PC-3 (cell line): ENCODE measurements at regions not wholly inside any gene's neighbourhood (a gene's known extent, or its start where the extent isn't known, plus 50 kb on each side); places are given as distances from the start of the nearest gene placed in this dataset.

Source experiments
- ATAC-seq: fragments of 200-7000 bp; cut with Tn5 transposase; 2 replicates; pipeline ENCODE4 v1.9.1; 2020; ENCODE audit warnings: mild to moderate bottlenecking, moderate library complexity
- BruUV-seq: library from RNA; stranded (reverse); fragments of 400-500 nt; replicated peaks from 2 replicates; lab custom pipeline; 2021; lab: Mats Ljungman, UMichigan
- CTCF ChIA-PET: fragments of 300-600 bp; sonication (Branson Sonifier 250); formaldehyde crosslinking; loops from one replicate; lab custom pipeline; 2022; ENCODE audit warnings: antibody characterized with exemption; lab: Charles Lee
- POLR2A ChIA-PET: fragments of 300-600 bp; sonication (Branson Sonifier 250); formaldehyde crosslinking; loops from one replicate; lab custom pipeline; 2022; ENCODE audit warnings: antibody characterized with exemption; ENCODE audit not compliant: unreplicated experiment; lab: Charles Lee
- DNase-seq: peaks from one replicate; pipeline ENCODE4 v3.0.0-alpha.2; 2015
- H2AFZ ChIP-seq: fragments of 300-600 bp; sonication (generic); 2 replicates; pipeline ENCODE4 v1.6.0; 2016; ENCODE audit warnings: antibody characterized with exemption, low read length
- H3F3A ChIP-seq: fragments of 300-600 bp; sonication (generic); one replicate; pipeline ENCODE4 v1.6.0; 2017; ENCODE audit warnings: antibody characterized with exemption, low read length, control low read depth, mild to moderate bottlenecking; ENCODE audit not compliant: unreplicated experiment
- H3K27ac ChIP-seq: fragments of 300-600 bp; sonication (generic); 2 replicates; pipeline ENCODE4 v1.5.1; 2016; ENCODE audit warnings: mild to moderate bottlenecking, low read length
- H3K27me3 ChIP-seq: fragments of 300-600 bp; sonication (generic); 2 replicates; pipeline ENCODE4 v1.6.1; 2016; ENCODE audit warnings: low read length, mixed read lengths
- H3K36me3 ChIP-seq: fragments of 300-600 bp; sonication (generic); 2 replicates; pipeline ENCODE4 v1.6.1; 2016; ENCODE audit warnings: low read depth, mixed run types, low read length, mixed read lengths
- H3K4me1 ChIP-seq: fragments of 300-600 bp; sonication (generic); 2 replicates; pipeline ENCODE4 v1.5.1; 2016; ENCODE audit warnings: low read length; ENCODE audit not compliant: insufficient read depth
- H3K4me2 ChIP-seq: fragments of 300-600 bp; sonication (generic); 2 replicates; pipeline ENCODE4 v1.6.0; 2016; ENCODE audit warnings: low read length
- H3K4me3 ChIP-seq: fragments of 300-600 bp; sonication (generic); 2 replicates; pipeline ENCODE4 v1.5.1; 2016; ENCODE audit warnings: mild to moderate bottlenecking, low read length, mixed read lengths
- H3K79me2 ChIP-seq: fragments of 300-600 bp; sonication (generic); 2 replicates; pipeline ENCODE4 v1.6.1; 2017; ENCODE audit warnings: low read length, mixed read lengths
- H3K9ac ChIP-seq: fragments of 300-600 bp; sonication (generic); 2 replicates; pipeline ENCODE4 v1.6.0; 2016; ENCODE audit warnings: mild to moderate bottlenecking, low read length
- H3K9me2 ChIP-seq: fragments of 300-600 bp; sonication (generic); replicated peaks from 2 replicates; pipeline ENCODE4 v1.6.1; 2016; ENCODE audit warnings: mixed run types, low read length, mixed read lengths
- H3K9me3 ChIP-seq: fragments of 300-600 bp; sonication (generic); 2 replicates; pipeline ENCODE4 v1.6.1; 2016; ENCODE audit warnings: low read length, mixed read lengths
- H4K20me1 ChIP-seq: fragments of 300-600 bp; sonication (generic); 2 replicates; pipeline ENCODE4 v1.6.1; 2016; ENCODE audit warnings: low read length, mixed read lengths
- EZH2 ChIP-seq: fragments of 300-600 bp; sonication (generic); IDR thresholded peaks from one replicate; pipeline ENCODE4 v1.6.1; 2017; ENCODE audit warnings: antibody characterized with exemption, mild to moderate bottlenecking, low read length; ENCODE audit not compliant: unreplicated experiment
- EZH2phosphoT487 ChIP-seq: fragments of 300-600 bp; sonication (generic); IDR thresholded peaks from 2 replicates; pipeline ENCODE4 v1.6.1; 2018; ENCODE audit warnings: mild to moderate bottlenecking, antibody characterized with exemption, low read length, borderline replicate concordance
- intact Hi-C: fragments of 100-400 bp; cut with micrococcal nuclease; formaldehyde crosslinking; loops from 2 replicates; pipeline ENCODE4 v1.9.0; 2023
- TF ChIP-seq, protein P1 (sequence below): fragments of 300-600 bp; sonication (generic); conservative IDR thresholded peaks from 2 replicates; pipeline ENCODE4 v1.5.1; 2017; ENCODE audit warnings: antibody characterized with exemption, low read depth, mild to moderate bottlenecking, low read length

- ChIA-PET CTCF (no interaction called here), POLR2A (no interaction called here)
- Histone ChIP-seq H3K27ac (no peak overlapping the region), H3K9me3 (no peaks in the 10 kb centered on the region), H3K4me3 (no peak overlapping the region), H2AFZ (no peak overlapping the region), H3K27me3 (no peaks in the 10 kb centered on the region), H4K20me1 (no peaks in the 10 kb centered on the region), H3K79me2 (no peaks in the 10 kb centered on the region), H3K9ac (no peak overlapping the region), H3K9me2 (no peaks in the 10 kb centered on the region), H3F3A (no peaks in the 10 kb centered on the region), H3K4me1 (no peaks in the 10 kb centered on the region), H3K36me3 (no peaks in the 10 kb centered on the region), H3K4me2 (no peak overlapping the region)
- intact Hi-C loops, result no loop called here
- no TSS peak for BruUV-seq
- TF ChIP-seq, protein P1, sequence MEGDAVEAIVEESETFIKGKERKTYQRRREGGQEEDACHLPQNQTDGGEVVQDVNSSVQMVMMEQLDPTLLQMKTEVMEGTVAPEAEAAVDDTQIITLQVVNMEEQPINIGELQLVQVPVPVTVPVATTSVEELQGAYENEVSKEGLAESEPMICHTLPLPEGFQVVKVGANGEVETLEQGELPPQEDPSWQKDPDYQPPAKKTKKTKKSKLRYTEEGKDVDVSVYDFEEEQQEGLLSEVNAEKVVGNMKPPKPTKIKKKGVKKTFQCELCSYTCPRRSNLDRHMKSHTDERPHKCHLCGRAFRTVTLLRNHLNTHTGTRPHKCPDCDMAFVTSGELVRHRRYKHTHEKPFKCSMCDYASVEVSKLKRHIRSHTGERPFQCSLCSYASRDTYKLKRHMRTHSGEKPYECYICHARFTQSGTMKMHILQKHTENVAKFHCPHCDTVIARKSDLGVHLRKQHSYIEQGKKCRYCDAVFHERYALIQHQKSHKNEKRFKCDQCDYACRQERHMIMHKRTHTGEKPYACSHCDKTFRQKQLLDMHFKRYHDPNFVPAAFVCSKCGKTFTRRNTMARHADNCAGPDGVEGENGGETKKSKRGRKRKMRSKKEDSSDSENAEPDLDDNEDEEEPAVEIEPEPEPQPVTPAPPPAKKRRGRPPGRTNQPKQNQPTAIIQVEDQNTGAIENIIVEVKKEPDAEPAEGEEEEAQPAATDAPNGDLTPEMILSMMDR, result no peak
- TF ChIP-seq EZH2, result no peak
- no peak for TF ChIP-seq EZH2phosphoT487
- no peak for ATAC-seq
- DNase-seq, result no peak
Measured at GRCh38 chr6:131451321-131452144, 121.5 kb upstream of the ARG1 start.

- ChIA-PET CTCF (no interaction called here), POLR2A (no interaction called here)
- Histone ChIP-seq H3F3A (no peaks in the 10 kb centered on the region), H3K9me2 (no peaks in the 10 kb centered on the region), H2AFZ (no peak overlapping the region), H3K4me1 (no peaks in the 10 kb centered on the region), H3K27me3 (no peaks in the 10 kb centered on the region), H3K9me3 (no peaks in the 10 kb centered on the region), H3K79me2 (no peaks in the 10 kb centered on the region), H3K36me3 (no peaks in the 10 kb centered on the region), H4K20me1 (no peaks in the 10 kb centered on the region), H3K9ac (no peak overlapping the region), H3K27ac (no peak overlapping the region), H3K4me2 (no peak overlapping the region), H3K4me3 (no peak overlapping the region)
- ATAC-seq, result no peak
- BruUV-seq, result no TSS peak
- no peak for TF ChIP-seq EZH2phosphoT487
- no peak for TF ChIP-seq EZH2
- TF ChIP-seq, protein P1, result no peak
- intact Hi-C loops, result no loop called here
- no peak for DNase-seq
Measured at GRCh38 chr6:131453803-131454202, 119.2 kb upstream of the ARG1 start.

DNA sequence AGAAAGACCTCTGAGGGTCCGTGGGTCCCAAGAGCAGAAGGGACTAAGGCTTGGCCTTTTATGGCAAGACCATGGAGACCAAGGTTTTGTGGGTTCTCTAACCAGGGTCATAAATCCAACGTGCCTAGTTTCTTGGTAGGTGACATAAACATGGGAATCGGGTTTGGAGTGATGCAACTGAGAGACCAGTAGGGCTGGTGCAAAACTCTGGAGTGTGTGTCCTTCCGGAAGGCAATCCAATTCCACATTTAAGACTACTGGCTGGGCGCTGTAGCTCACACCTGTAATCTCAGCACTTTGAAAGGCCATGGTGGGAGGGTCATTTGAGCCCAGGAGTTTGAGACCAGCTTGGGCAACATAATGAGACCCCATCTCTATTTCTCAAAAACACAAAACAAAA is 116.5 kb upstream of the ARG1 start:
- Histone ChIP-seq H3K27me3 (no peaks in the 10 kb centered on the region), H3K79me2 (no peaks in the 10 kb centered on the region), H3K4me1 (no peaks in the 10 kb centered on the region), H3K4me3 (no peak overlapping the region), H3K9me2 (no peaks in the 10 kb centered on the region), H3K36me3 (no peaks in the 10 kb centered on the region), H4K20me1 (no peaks in the 10 kb centered on the region), H3K27ac (no peak overlapping the region), H2AFZ (no peak overlapping the region), H3K4me2 (no peak overlapping the region), H3F3A (no peaks in the 10 kb centered on the region), H3K9me3 (no peaks in the 10 kb centered on the region), H3K9ac (no peak overlapping the region)
- DNase-seq (no peak), ATAC-seq (no peak)
- no TSS peak for BruUV-seq
- TF ChIP-seq EZH2phosphoT487 (no peak), EZH2 (no peak)
- TF ChIP-seq, protein P1, result no peak
- CTCF ChIA-PET, result no interaction called here
- POLR2A ChIA-PET, result no interaction called here
- intact Hi-C loops, result no loop called here
